ENCODE measurements at regions not wholly inside any gene's neighbourhood (a gene's known extent, or its start where the extent isn't known, plus 50 kb on each side); places are given as distances from the start of the nearest gene placed in this dataset.

GRCh38 chr1:94736073-94736472 lies 84.1 kb upstream of the SLC44A3 start:
- TF ChIP-seq CTCF (IDR thresholded peaks at IDR 0.05): no peak
- TF ChIP-seq POLR2A (IDR thresholded peaks at IDR 0.05): no peak

Measured in thyroid gland (tissue), 4 donors.